ENCODE measurements at regions not wholly inside any gene's neighbourhood (a gene's known extent, or its start where the extent isn't known, plus 50 kb on each side); places are given as distances from the start of the nearest gene placed in this dataset.
"Not testable (repeated sequence)": the region's sequence is repeated elsewhere in the genome, so short reads cannot be mapped to it uniquely, and the experiment has no call there.

GRCh38 chr10:45544191-45544590 lies 128.4 kb downstream of the ZFAND4 start:
- DNase-seq (ENCODE audit: low read depth), result no peak
- no peak for TF ChIP-seq CTCF (conservative IDR thresholded peaks at IDR 0.05; ENCODE audit: low read length)
- no peak overlapping the region for H3K4me3 ChIP-seq (ENCODE audit: low read length)

DNA sequence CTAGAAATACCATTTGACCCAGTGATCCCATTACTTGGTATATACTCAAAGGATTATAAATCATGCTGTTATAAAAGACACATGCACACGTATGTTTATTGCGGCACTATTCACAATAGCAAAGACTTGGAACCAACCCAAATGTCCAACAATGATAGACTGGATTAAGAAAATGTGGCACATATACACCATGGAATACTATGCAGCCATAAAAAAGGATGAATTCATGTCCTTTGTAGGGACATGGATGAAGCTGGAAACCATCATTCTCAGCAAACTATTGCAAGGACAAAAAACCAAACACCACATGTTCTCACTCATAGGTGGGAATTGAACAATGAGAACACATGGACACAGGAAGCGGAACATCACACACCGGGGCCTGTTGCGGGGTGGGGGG lies 131.5 kb downstream of the ZFAND4 start:
- DNase-seq (ENCODE audit: low read depth); H3K4me3 ChIP-seq (ENCODE audit: low read length): not testable (repeated sequence)

DNA sequence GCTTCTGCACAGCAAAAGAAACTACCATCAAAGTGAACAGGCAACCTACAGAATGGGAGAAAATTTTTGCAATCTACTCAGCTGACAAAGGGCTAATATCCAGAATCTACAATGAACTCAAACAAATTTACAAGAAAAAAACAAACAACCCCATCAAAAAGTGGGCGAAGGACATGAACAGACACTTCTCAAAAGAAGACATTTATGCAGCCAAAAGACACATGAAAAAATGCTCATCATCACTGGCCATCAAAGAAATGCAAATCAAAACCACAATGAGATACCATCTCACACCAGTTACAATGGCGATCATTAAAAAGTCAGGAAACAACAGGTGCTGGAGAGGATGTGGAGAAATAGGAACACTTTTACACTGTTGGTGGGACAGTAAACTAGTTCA lies 132.0 kb downstream of the ZFAND4 start:
- H3K4me3 ChIP-seq (ENCODE audit: low read length); DNase-seq (ENCODE audit: low read depth): not testable (repeated sequence)

DNA sequence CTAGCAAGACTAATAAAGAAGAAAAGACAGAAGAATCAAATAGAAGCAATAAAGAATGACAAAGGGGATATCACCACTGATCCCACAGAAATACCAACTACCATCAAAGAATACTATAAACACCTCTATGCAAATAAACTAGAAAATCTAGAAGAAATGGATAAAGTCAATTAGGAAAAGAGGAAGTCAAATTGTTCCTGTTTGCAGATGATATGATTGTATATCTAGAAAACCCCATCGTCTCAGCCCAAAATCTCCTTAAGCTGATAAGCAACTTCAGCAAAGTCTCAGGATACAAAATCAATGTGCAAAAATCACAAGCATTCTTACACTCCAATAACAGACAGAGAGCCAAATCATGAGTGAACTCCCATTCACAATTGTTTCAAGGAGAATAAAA lies 133.0 kb downstream of the ZFAND4 start:
- DNase-seq (ENCODE audit: low read depth); H3K4me3 ChIP-seq (ENCODE audit: low read length): not testable (repeated sequence)

GRCh38 chr10:45534572-45534971 lies 138.0 kb downstream of the ZFAND4 start:
- DNase-seq (ENCODE audit: low read depth), result no peak
- TF ChIP-seq CTCF (conservative IDR thresholded peaks at IDR 0.05; ENCODE audit: low read length), result no peak
- H3K4me3 ChIP-seq (ENCODE audit: low read length), result no peak overlapping the region

DNA sequence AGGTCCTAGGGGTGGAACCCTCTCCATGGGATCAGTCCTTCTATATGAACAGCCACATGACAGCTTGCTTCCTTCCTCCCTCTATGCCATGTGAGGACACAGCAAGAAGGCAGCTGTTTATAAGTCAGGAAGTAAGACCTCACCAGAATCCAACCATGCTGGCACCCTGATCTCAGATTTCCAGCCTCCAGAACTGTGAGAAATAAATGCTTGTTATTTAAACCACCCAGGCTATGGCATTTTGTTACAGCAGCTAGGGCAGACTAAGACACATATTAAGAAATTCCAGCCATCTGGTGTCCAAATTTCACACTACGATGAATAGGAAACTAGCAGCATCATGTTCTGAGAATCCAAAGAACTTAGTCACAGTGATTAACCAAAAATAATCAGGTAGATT lies 140.1 kb downstream of the ZFAND4 start:
- TF ChIP-seq CTCF (conservative IDR thresholded peaks at IDR 0.05; ENCODE audit: low read length), result no peak

DNA sequence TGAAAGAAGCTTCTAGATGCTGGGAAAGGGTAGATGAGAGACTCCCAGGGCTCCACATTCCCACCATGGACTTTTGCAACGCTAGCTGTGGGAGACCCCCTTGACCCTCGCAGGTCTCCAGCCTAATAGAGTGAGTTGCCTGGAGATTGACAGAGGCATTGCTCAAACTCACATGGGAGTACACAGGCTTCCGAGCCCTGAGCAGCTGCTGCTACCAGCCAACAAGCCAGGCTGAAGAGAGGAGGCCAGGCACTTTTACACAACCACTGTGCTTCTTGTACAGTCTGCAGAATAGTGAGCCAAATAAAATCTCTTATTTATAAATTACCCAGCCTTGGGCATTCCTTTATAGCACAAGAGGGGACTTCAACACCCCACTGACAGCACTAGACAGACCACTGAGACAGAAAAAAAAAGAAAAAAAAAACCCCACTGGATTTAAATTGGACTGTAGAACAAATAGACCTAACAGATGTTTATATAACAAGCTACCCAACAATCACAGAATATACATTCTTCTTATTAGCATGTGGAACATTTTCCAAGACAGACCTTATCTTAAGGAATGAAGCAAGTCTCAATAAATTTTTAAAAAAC lies 146.2 kb downstream of the ZFAND4 start:
- TF ChIP-seq CTCF (conservative IDR thresholded peaks at IDR 0.05; ENCODE audit: low read length), result no peak
- DNase-seq (ENCODE audit: low read depth), result no peak
- no peak overlapping the region for H3K4me3 ChIP-seq (ENCODE audit: low read length)

More for the DNA sequence above, 140.1 kb downstream of the ZFAND4 start:
- no peak overlapping the region for H3K4me3 ChIP-seq (ENCODE audit: low read length)
- no peak for DNase-seq (ENCODE audit: low read depth)

GRCh38 chr10:45520476-45520875 lies 146.5 kb downstream of the ALOX5 start:
- no peak overlapping the region for H3K4me3 ChIP-seq (ENCODE audit: low read length)
- no peak for DNase-seq (ENCODE audit: low read depth)
- no peak for TF ChIP-seq CTCF (conservative IDR thresholded peaks at IDR 0.05; ENCODE audit: low read length)

DNA sequence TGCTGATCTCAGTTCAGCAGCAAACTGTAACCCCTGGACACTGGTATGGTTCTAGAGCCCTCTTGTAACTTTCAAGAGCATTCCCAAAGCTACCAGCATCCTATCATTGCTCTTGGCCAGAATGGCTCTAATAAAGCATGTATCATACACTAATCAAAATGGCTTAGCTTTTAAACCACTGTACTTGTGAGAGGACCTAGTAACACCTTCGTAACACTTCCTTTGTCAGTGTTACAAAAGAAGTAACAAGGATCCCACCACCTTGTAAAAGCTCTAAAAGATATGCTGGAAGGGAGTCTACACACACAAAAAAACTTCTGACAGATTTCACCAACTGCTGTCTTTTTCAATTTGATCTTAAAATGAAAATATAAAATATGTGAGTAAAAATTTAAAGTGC lies 144.7 kb downstream of the ALOX5 start:
- no peak for DNase-seq (ENCODE audit: low read depth)
- no peak overlapping the region for H3K4me3 ChIP-seq (ENCODE audit: low read length)
- TF ChIP-seq CTCF (conservative IDR thresholded peaks at IDR 0.05; ENCODE audit: low read length), result no peak

Measured in AG10803 (cell line).